Midbrain (tissue), 1 donor: ENCODE measurements at regions not wholly inside any gene's neighbourhood (a gene's known extent, or its start where the extent isn't known, plus 50 kb on each side); places are given as distances from the start of the nearest gene placed in this dataset.

Experiments used
- DNase-seq: peaks from one replicate; lab custom pipeline; 2025; lab: John Stamatoyannopoulos, UW

DNA sequence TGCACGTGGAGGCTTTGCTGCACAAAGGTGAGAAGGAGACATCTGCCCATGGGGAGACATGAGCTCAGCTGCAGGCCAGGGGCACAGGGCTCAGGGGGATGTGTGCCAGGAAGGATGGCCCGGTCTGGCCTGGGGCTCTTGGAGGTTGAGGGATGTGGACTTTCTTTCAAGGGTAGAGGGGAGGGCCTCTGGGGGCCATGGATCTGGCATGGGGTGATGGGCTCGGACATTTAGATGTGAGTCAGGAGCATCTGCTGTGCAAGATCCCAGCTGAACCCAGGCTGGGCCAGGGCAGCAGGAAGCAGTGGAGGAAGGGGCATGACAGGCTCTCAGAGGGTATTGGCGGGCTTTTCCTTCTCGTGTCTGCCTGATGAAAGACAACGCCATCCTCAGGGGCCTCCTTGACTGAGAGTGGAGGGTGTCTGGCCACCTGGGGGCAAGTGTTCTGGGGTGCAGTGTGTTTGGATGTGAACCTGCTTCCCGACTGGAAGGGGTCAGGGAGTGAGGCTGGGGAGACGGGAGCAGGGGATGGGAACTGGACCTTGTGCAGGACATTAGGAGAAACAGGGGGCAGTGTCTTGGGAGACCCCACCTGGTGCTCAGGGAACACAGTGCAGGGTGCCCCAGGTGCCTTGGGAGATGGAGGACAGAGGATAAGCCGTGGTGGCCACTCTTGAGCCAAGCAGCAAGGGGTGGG is 156.1 kb downstream of the ERMARD start:
- DNase-seq, result no peak

GRCh38 chr6:169906688-169907418 is 155.4 kb downstream of the ERMARD start:
- no peak for DNase-seq

GRCh38 chr6:169906004-169906687 is 154.7 kb downstream of the ERMARD start:
- DNase-seq, result no peak

- no peak for DNase-seq
Measured at GRCh38 chr6:169905041-169905807, 153.8 kb downstream of the ERMARD start.

DNA sequence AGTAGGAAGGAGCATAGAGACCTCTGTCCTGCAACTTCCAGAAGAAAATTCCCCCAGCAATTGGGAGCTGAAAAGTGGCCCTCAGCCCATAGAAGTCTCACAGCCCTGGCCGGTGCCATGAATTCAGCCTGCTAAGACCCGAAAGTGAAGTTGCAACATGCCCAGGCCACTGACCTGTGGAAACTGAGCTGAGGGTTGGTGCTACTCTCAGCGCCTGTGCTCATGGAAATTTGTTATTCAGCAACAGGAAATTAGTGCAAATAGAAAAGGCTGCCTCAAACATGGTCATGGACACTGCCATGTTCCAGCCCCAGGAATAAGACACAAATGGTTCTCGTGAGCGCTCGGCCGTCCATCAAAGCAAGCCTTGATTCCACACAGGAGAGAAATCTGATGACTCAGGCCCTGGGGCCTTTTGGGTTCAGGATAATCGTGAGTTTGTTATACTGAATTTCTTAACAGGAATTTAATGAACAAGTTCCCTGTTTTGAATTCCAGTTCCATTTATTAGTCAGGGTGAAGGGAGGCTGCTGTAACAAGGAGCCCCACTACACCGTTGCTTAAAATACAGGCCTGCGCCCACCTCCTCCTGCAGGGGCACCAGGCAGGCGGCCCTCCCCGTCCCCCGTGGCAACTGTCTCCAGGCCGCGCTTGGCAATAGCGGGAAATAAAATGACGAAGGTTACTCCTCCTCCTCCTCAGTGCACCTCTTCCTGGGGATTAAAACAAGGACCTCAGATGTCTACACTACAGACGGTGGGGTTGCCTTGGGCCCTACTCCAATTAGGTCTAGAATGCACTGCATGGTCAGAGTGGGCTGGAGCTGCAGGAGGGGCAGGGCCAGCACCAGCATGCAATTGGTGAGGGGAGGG is 152.9 kb downstream of the ERMARD start:
- DNase-seq, result no peak

- no peak for DNase-seq
Measured at GRCh38 chr6:169903122-169903521, 151.7 kb downstream of the ERMARD start.

DNA sequence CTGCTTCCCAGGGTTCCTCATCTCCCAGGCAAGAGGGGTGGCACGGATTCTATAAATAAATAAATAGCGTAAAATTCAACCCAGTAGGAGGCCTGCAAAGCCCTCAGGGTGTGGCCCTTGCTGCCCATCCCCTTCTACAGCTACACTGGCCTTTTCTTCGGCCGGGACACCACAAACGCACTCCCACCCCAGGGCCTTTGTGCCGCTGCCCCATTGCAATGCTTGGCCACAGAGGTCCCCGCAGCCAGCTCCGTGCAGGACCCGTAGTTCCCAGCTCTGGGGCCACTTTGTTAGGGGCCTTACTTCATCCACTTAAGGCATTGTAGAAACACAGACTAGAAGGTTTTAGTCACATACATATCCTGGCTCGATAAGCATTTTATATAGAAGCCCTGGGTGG is 151.2 kb downstream of the ERMARD start:
- no peak for DNase-seq

- no peak for DNase-seq
Measured at GRCh38 chr6:169902070-169902469, 150.6 kb downstream of the ERMARD start.

DNA sequence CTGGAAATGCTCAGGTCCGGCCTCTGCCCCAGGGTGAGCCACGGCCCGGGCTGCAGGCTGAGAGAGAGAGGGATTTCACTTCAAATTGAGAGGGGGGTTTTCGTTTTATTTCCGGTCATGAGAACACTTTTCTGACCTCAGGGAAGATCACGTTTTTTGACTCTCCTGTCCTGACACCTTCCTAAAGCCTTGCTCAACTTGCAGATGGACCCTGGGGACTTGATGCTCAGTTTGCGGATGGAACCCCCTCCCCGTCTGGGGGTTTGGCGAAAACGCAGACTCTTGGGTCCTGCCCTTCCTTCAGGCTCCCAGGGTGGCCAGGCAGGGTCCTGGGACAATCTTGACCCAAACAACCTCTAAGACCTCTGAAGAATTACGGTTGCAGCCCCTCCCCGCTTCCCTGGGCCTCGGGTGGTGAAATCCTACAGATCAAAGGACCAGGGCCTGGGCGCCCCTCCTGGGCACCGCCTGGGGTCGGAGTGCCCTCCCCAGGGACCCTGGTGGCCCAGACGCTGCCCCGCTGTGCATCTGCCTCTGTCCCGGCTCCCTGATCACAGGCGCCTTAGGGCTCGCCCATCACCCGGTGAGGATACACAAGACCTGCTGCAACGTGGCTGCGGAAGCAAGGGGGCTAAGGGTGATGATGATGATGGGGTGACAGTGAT is 148.2 kb downstream of the ERMARD start:
- no peak for DNase-seq

DNA sequence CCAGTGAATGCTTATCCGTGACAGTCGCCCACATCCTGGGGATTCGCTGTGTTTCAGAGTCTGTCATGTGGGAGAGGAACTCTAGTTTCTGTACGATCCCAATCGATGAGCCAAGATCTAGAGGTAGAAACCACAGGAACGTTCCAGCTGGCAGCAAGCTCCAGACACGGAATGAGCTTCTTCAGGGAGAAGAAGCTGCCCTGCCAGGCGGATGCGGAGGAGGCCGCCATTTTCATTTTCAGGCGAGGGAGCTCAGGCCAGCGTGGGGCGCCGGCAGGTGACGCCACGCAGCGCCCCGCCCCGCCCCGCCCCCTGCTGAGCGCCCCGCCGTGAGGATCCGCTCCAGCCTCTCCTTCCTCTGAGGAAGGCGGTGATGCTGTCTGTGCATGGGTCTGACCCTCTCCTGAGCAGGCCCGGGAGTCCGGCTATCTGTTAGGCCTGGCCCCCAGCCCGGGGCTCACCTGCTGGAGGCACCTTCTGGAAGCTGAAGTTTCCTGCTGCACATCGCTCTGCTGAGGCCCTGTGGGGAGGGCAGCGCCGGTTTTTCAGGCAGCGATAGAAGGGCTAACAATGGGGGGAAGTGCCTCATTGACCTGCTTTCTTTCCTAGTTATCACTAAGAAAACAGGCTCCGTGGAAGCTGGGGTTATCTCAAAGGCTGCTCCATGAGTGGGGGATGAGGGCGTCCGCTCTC is 147.5 kb downstream of the ERMARD start:
- DNase-seq, result no peak

DNA sequence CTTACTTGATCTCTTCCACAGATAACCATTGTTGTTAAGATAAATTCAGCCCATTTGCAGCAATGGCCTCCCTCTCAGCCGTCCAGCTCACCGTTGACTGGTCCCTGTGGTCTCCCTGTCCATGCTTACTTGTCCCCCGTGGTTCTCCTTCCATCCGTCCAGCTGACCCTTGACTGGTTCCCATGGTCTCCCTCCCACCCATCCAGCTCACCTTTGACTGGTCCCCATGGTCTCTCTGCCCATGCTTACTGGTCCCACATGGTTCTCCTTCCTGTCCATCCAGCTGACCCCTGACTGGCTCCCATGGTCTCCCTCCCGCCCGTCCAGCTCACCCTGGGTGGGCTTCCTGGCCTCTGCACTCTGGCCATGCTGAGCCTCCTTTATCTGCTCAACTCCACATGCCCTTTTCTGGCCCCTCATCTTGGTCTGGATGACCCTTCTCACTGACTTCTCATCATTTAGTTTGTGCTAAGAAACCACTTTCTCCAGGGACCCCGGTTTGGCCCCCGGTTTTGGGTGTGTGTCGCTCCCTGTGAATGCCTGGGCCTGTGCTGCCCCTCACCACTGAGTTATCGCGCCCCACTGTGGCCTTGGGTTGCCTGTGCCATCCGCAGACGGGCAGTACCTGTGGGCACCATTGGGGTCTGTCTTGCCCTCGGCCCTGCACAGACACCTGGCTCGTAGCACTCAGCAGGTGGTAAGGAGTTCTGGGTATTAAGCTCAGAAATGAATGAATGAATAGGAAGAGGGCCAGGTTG is 146.4 kb downstream of the ERMARD start:
- DNase-seq, result no peak

DNA sequence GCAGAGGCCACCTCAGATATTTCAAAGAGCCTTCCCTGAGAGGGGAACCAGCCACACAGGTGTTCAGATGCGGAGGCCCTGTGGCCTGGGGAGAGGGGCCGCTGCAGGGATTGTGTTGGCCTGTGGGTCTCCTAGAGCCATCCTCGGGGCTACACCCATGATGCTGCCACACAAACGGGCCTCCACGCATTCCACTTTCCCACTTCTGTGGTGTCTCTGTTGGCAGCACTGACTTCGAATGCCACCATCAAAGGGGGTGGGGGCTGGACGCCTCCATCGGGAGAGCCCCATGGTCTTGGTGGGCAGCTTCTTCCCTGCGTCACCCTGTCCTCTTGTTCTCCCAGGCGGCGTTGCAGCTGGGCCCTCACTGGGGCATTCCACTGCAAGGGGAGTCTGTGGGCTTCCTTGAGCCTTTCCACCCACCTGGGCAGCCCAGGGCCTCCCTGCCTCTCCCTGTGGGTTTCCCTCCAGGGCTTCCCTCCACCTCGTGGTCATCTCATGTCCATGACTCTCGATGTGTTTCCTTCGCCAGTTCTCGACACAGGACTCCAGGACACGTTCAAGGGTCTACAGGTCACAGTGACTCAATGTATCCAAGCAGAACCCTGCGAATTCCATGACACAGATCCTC is 145.5 kb downstream of the ERMARD start:
- no peak for DNase-seq

DNA sequence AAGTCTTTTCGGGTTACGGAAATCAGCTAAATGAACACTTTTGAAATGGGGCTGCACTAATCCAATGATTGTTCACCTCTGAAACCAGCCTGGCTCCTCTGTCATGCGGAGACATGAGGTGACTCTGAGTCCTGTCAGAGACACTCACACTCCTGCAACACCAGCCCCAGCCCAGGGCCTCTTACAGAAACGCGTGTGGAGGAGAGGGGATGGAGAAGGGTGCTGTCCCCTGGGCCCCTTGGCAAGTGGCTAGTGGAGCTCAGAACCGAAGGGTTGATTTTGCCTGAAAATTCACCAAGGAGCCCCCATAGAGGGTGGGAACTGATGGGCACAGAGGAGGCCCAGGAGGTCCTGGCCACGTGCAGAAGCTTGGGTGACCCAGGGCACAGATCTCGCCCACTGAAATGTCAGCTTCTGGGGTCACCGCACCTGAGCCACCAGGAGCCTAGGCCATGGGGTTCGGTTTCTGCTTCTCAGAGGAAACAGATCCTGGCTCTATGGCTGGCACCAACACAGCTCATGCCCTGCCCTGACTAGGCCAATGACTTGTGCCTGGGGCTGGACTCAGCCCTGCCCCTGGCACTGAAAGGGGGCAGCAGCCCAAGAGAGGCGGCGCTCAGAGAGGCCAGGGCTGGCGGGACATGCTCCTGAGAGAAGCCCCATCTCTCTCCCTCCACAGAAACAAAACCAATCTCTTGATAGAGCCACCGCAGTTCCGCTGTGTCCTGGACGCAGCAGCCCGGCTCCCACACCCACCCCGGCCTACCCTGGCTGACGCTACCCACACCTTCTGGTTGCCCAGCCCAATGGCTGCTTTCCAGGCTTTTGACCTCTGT is 144.7 kb downstream of the ERMARD start:
- no peak for DNase-seq

DNA sequence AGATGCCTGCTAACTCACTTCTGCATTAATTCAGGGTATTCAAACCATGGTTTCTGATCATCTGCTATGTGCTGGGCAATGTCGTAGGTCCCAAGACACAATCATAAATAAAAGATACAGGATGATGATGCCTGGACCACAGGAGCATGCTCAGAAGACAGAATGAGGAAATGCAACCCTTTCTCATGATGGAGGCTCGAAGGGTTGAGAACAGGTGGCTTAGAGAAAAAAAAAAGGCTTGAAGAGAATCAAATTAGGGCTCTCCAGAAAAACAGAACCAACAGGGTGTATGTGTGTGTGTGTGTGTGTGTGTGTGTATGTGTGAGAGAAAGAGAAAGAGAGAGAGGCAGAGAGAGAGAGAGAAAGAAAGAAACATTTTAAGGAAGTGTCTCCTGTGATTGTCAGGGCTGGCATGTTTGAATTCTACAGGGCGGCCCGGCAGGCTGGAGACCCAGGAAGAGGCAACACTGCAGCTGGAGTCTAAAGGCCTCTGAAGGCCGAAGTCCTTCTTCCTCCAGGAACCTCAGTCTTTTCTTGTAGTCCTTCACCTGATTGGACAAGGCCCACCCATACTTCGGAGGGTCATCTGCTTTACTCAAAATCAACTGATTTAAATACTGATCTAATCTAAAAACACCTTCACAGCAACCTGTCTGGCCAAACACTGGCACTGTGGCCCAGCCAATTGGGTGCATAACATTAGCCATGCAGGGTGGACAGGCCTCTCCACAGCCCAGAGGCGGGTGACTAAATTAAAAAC is 143.8 kb downstream of the ERMARD start:
- DNase-seq, result no peak

- DNase-seq, result no peak
Measured at GRCh38 chr6:169894377-169894960, 143.0 kb downstream of the ERMARD start.

DNA sequence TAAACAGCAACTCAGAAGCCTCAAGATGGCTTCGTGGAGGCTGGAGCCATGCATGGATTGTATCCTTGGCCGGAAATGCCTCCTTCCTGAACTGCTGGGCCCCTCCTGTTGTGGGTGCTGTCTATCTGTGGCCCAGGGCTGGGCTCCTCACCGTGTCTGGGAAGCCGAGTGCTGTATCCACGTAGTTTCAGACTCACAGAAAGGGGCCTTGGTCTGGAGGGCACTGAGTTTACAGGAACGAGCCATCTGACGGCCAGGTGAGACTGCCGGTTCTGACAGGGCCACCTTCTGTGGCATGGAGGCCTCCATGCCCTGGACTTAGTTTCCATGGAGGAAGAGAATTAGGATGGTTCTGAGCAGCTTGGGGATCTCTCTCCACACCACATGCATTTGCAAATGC is 142.2 kb downstream of the ERMARD start:
- no peak for DNase-seq

- DNase-seq, result no peak
Measured at GRCh38 chr6:169891846-169892245, 140.4 kb downstream of the ERMARD start.
